HepG2 (cell line): ENCODE measurements at regions not wholly inside any gene's neighbourhood (a gene's known extent, or its start where the extent isn't known, plus 50 kb on each side); places are given as distances from the start of the nearest gene placed in this dataset.

Experiments
- ARHGAP35 ChIP-seq: sonication (generic); formaldehyde crosslinking; IDR thresholded peaks from 2 replicates; pipeline ENCODE4 v1.9.0; 2022; ENCODE audit warnings: mild to moderate bottlenecking, inconsistent platforms, moderate library complexity, missing genetic modification reagents, borderline replicate concordance
- JUND ChIP-seq: sonication (generic); formaldehyde crosslinking; IDR thresholded peaks from 2 replicates; pipeline ENCODE4 v1.8.0; 2022; ENCODE audit warnings: mild to moderate bottlenecking, missing genetic modification reagents
- TBL1XR1 ChIP-seq: fragments of 150-350 bp; IDR thresholded peaks from 2 replicates; pipeline ENCODE4 v1.6.1; 2014; ENCODE audit warnings: borderline replicate concordance, low read length; ENCODE audit not compliant: partially characterized antibody
- ZC3H4 ChIP-seq: sonication (generic); formaldehyde crosslinking; IDR thresholded peaks from 2 replicates; pipeline ENCODE4 v1.4.0; 2020; ENCODE audit warnings: missing genetic modification reagents, borderline replicate concordance
- ZNF101 ChIP-seq: sonication (generic); formaldehyde crosslinking; IDR thresholded peaks from 2 replicates; pipeline ENCODE4 v1.4.0; 2020; ENCODE audit warnings: mild to moderate bottlenecking, low read depth, missing genetic modification reagents, borderline replicate concordance
- ZNF580 ChIP-seq: IDR thresholded peaks from 2 replicates; pipeline ENCODE4 v1.6.1; 2016; ENCODE audit warnings: low read depth, borderline replicate concordance
- ZSCAN31 ChIP-seq: sonication (generic); formaldehyde crosslinking; IDR thresholded peaks from 2 replicates; pipeline ENCODE4 v1.5.0; 2020; ENCODE audit warnings: low read depth, mild to moderate bottlenecking, missing genetic modification reagents
- TF ChIP-seq, protein P1 (sequence below): IDR thresholded peaks from 2 replicates; pipeline ENCODE4 v1.6.1; 2016; ENCODE audit warnings: missing genetic modification reagents, missing compliant biosample characterization
- TF ChIP-seq, protein P2 (sequence below): sonication (generic); formaldehyde crosslinking; IDR thresholded peaks from 2 replicates; pipeline ENCODE4 v1.4.0; 2020; ENCODE audit warnings: mild to moderate bottlenecking, missing genetic modification reagents

DNA sequence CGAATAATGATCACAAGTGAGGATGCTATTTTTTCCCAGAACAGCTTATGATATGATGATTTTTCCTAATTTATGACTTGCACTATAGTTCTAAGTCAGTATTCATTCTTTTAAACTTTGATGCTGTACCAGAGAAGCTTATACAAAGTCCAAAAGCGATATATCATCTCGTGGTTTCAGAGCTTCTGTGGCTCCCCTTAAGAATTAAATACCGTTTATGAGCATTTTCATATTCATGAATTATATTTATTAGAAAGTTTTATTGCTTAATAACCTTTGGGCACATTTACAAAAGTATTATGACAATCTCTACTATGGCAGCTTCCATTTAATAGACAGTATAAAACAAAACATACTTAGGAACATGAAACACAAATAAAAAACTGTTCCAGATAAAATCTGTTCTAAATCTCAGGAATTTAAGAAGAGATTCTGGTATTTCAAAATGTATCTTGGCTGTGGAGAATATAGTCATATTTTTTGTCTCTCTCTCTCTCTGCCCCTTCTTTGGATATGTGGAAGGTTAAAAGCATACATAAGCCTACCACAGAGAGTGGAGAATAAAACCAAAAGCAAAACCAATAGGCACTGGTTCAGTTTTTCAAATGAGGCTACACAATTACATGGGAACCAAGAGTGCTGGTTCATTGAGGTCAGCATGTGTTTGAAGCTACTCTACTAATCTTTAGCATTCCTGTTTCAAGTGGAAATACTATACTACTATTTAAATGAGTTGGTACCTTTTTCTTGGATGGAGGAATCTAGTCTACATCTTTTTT, 884.5 kb upstream of the GJE1 start:
- TF ChIP-seq ZNF580 = no peak
- TF ChIP-seq, protein P1, sequence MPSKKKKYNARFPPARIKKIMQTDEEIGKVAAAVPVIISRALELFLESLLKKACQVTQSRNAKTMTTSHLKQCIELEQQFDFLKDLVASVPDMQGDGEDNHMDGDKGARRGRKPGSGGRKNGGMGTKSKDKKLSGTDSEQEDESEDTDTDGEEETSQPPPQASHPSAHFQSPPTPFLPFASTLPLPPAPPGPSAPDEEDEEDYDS (CRISPR knock-in tag) = no peak
- no peak for TF ChIP-seq ZC3H4 (CRISPR knock-in tag)
- TF ChIP-seq JUND (CRISPR knock-in tag) = no peak
- no peak for TF ChIP-seq ARHGAP35
- no peak for TF ChIP-seq TBL1XR1
- TF ChIP-seq ZNF101 = no peak
- no peak for TF ChIP-seq ZSCAN31 (CRISPR knock-in tag)
- TF ChIP-seq, protein P2, sequence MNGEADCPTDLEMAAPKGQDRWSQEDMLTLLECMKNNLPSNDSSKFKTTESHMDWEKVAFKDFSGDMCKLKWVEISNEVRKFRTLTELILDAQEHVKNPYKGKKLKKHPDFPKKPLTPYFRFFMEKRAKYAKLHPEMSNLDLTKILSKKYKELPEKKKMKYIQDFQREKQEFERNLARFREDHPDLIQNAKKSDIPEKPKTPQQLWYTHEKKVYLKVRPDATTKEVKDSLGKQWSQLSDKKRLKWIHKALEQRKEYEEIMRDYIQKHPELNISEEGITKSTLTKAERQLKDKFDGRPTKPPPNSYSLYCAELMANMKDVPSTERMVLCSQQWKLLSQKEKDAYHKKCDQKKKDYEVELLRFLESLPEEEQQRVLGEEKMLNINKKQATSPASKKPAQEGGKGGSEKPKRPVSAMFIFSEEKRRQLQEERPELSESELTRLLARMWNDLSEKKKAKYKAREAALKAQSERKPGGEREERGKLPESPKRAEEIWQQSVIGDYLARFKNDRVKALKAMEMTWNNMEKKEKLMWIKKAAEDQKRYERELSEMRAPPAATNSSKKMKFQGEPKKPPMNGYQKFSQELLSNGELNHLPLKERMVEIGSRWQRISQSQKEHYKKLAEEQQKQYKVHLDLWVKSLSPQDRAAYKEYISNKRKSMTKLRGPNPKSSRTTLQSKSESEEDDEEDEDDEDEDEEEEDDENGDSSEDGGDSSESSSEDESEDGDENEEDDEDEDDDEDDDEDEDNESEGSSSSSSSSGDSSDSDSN = no peak
